ENCODE measurements at regions not wholly inside any gene's neighbourhood (a gene's known extent, or its start where the extent isn't known, plus 50 kb on each side); places are given as distances from the start of the nearest gene placed in this dataset.

GRCh38 chr9:1140057-1140456 lies 89.9 kb downstream of the DMRT2 start:
- DNase-seq (ENCODE audit: low read depth, low spot score) = no peak
- POLR2A ChIA-PET = no interaction called here
- CTCF ChIA-PET = no interaction called here
- no peak overlapping the region for H3K4me3 ChIP-seq (ENCODE audit: low read depth, low read length)
- TF ChIP-seq CTCF (IDR thresholded peaks at IDR 0.05; ENCODE audit: insufficient read depth, low read length, missing control alignments) = no peak

- TF ChIP-seq CTCF (IDR thresholded peaks at IDR 0.05; ENCODE audit: insufficient read depth, low read length, missing control alignments) = no peak
- DNase-seq (ENCODE audit: low read depth, low spot score) = no peak
- CTCF ChIA-PET = no interaction called here
- POLR2A ChIA-PET = no interaction called here
- no peak overlapping the region for H3K4me3 ChIP-seq (ENCODE audit: low read depth, low read length)
Observed at GRCh38 chr9:1151691-1152090, 101.5 kb downstream of the DMRT2 start.

GRCh38 chr9:1152171-1152570 lies 102.0 kb downstream of the DMRT2 start:
- H3K4me3 ChIP-seq (ENCODE audit: low read depth, low read length) = no peak overlapping the region
- POLR2A ChIA-PET = no interaction called here
- DNase-seq (ENCODE audit: low read depth, low spot score) = no peak
- CTCF ChIA-PET = no interaction called here
- no peak for TF ChIP-seq CTCF (IDR thresholded peaks at IDR 0.05; ENCODE audit: insufficient read depth, low read length, missing control alignments)

- H3K4me3 ChIP-seq (ENCODE audit: low read depth, low read length) = no peak overlapping the region
- ChIA-PET CTCF (no interaction called here), POLR2A (no interaction called here)
- no peak for TF ChIP-seq CTCF (IDR thresholded peaks at IDR 0.05; ENCODE audit: insufficient read depth, low read length, missing control alignments)
- no peak for DNase-seq (ENCODE audit: low read depth, low spot score)
Observed at GRCh38 chr9:1154739-1155138, 104.6 kb downstream of the DMRT2 start.

- POLR2A ChIA-PET = no interaction called here
- CTCF ChIA-PET = no interaction called here
- TF ChIP-seq CTCF (IDR thresholded peaks at IDR 0.05; ENCODE audit: insufficient read depth, low read length, missing control alignments) = no peak
- DNase-seq (ENCODE audit: low read depth, low spot score) = no peak
- H3K4me3 ChIP-seq (ENCODE audit: low read depth, low read length) = no peak overlapping the region
Observed at GRCh38 chr9:1155602-1156001, 105.4 kb downstream of the DMRT2 start.

- CTCF ChIA-PET = no interaction called here
Observed at GRCh38 chr9:1156794-1157550, 106.8 kb downstream of the DMRT2 start.

More at GRCh38 chr9:1156794-1157550, 106.8 kb downstream of the DMRT2 start:
- no peak for DNase-seq (ENCODE audit: low read depth, low spot score)
- POLR2A ChIA-PET = no interaction called here
- no peak overlapping the region for H3K4me3 ChIP-seq (ENCODE audit: low read depth, low read length)
- TF ChIP-seq CTCF (IDR thresholded peaks at IDR 0.05; ENCODE audit: insufficient read depth, low read length, missing control alignments) = no peak

All from AG04449 (cell line).